KOPT-K1 (cell line): ENCODE measurements at regions not wholly inside any gene's neighbourhood (a gene's known extent, or its start where the extent isn't known, plus 50 kb on each side); places are given as distances from the start of the nearest gene placed in this dataset.

Experiments
- H3K27ac ChIP-seq: fragments of 200-600 bp; sonication (generic); 2 replicates; pipeline ENCODE4 v1.5.1; 2016; ENCODE audit warnings: antibody characterized with exemption, mild to moderate bottlenecking, low read depth, low read length; ENCODE audit not compliant: poor library complexity, severe bottlenecking
- H3K36me3 ChIP-seq: fragments of 200-600 bp; sonication (generic); 2 replicates; pipeline ENCODE4 v1.5.1; 2017; ENCODE audit warnings: antibody characterized with exemption, mild to moderate bottlenecking, low read length, moderate library complexity; ENCODE audit not compliant: insufficient read depth
- H3K9me3 ChIP-seq: fragments of 200-600 bp; sonication (generic); 2 replicates; pipeline ENCODE4 v1.5.1; 2017; ENCODE audit warnings: antibody characterized with exemption, low read length, mild to moderate bottlenecking; ENCODE audit not compliant: insufficient read depth, poor library complexity, severe bottlenecking

- H3K27ac ChIP-seq: no peak overlapping the region
Measured at GRCh38 chr5:96562614-96563013, 99.6 kb upstream of the CAST start.

GRCh38 chr5:96563816-96564215 is 98.4 kb upstream of the CAST start:
- H3K27ac ChIP-seq: no peak overlapping the region

More at GRCh38 chr5:96562614-96563013, 99.6 kb upstream of the CAST start:
- no peaks in the 10 kb centered on the region for H3K36me3 ChIP-seq
- H3K9me3 ChIP-seq: peaks cover 6% of the 10 kb centered on the region

GRCh38 chr5:96565582-96566265 is 96.5 kb upstream of the CAST start:
- no peak overlapping the region for H3K27ac ChIP-seq
- H3K9me3 ChIP-seq: peaks cover 6% of the 10 kb centered on the region
- H3K36me3 ChIP-seq: no peaks in the 10 kb centered on the region

More at GRCh38 chr5:96563816-96564215, 98.4 kb upstream of the CAST start:
- Histone ChIP-seq H3K36me3 (no peaks in the 10 kb centered on the region), H3K9me3 (peaks cover 6% of the 10 kb centered on the region)

GRCh38 chr5:96566833-96567587 is 95.2 kb upstream of the CAST start:
- Histone ChIP-seq H3K9me3 (peaks cover 6% of the 10 kb centered on the region), H3K27ac (no peak overlapping the region)

GRCh38 chr5:96569332-96569731 is 92.8 kb upstream of the CAST start:
- Histone ChIP-seq H3K27ac (no peak overlapping the region), H3K36me3 (no peaks in the 10 kb centered on the region)

More at GRCh38 chr5:96566833-96567587, 95.2 kb upstream of the CAST start:
- no peaks in the 10 kb centered on the region for H3K36me3 ChIP-seq

GRCh38 chr5:96569770-96570169 is 92.4 kb upstream of the CAST start:
- no peaks in the 10 kb centered on the region for H3K36me3 ChIP-seq
- no peaks in the 10 kb centered on the region for H3K9me3 ChIP-seq
- no peak overlapping the region for H3K27ac ChIP-seq

More at GRCh38 chr5:96569332-96569731, 92.8 kb upstream of the CAST start:
- no peaks in the 10 kb centered on the region for H3K9me3 ChIP-seq

- H3K36me3 ChIP-seq: no peaks in the 10 kb centered on the region
- H3K9me3 ChIP-seq: no peaks in the 10 kb centered on the region
- H3K27ac ChIP-seq: no peak overlapping the region
Measured at GRCh38 chr5:96572864-96573512, 89.2 kb upstream of the CAST start.

GRCh38 chr5:96573513-96573894 is 88.7 kb upstream of the CAST start:
- Histone ChIP-seq H3K27ac (no peak overlapping the region), H3K36me3 (no peaks in the 10 kb centered on the region), H3K9me3 (no peaks in the 10 kb centered on the region)

- Histone ChIP-seq H3K27ac (no peak overlapping the region), H3K36me3 (no peaks in the 10 kb centered on the region), H3K9me3 (no peaks in the 10 kb centered on the region)
Measured at GRCh38 chr5:96576876-96577275, 85.3 kb upstream of the CAST start.

- H3K27ac ChIP-seq: no peak overlapping the region
- no peaks in the 10 kb centered on the region for H3K9me3 ChIP-seq
- H3K36me3 ChIP-seq: no peaks in the 10 kb centered on the region
Measured at GRCh38 chr5:96577909-96578308, 84.3 kb upstream of the CAST start.

- Histone ChIP-seq H3K9me3 (no peaks in the 10 kb centered on the region), H3K36me3 (no peaks in the 10 kb centered on the region), H3K27ac (no peak overlapping the region)
Measured at GRCh38 chr5:96579711-96580110, 82.5 kb upstream of the CAST start.

- Histone ChIP-seq H3K36me3 (no peaks in the 10 kb centered on the region), H3K9me3 (no peaks in the 10 kb centered on the region), H3K27ac (no peak overlapping the region)
Measured at GRCh38 chr5:96582343-96582742, 79.8 kb upstream of the CAST start.

GRCh38 chr5:96584712-96585111 is 77.5 kb upstream of the CAST start:
- H3K36me3 ChIP-seq: no peaks in the 10 kb centered on the region
- no peaks in the 10 kb centered on the region for H3K9me3 ChIP-seq
- no peak overlapping the region for H3K27ac ChIP-seq

- H3K36me3 ChIP-seq: no peaks in the 10 kb centered on the region
- no peak overlapping the region for H3K27ac ChIP-seq
Measured at GRCh38 chr5:96588539-96588938, 73.6 kb upstream of the CAST start.

GRCh38 chr5:96590796-96591195 is 71.4 kb upstream of the CAST start:
- Histone ChIP-seq H3K9me3 (no peaks in the 10 kb centered on the region), H3K27ac (no peak overlapping the region), H3K36me3 (no peaks in the 10 kb centered on the region)

More at GRCh38 chr5:96588539-96588938, 73.6 kb upstream of the CAST start:
- H3K9me3 ChIP-seq: no peaks in the 10 kb centered on the region
